GM12891 (cell line): ENCODE measurements at regions not wholly inside any gene's neighbourhood (a gene's known extent, or its start where the extent isn't known, plus 50 kb on each side); places are given as distances from the start of the nearest gene placed in this dataset.

Experiments
- PAX5 ChIP-seq: IDR thresholded peaks from 2 replicates; pipeline ENCODE4 v1.6.1; 2011; ENCODE audit warnings: low read length, moderate library complexity, mild to moderate bottlenecking; ENCODE audit not compliant: insufficient read depth, severe bottlenecking
- POLR2A ChIP-seq: IDR thresholded peaks from 2 replicates; pipeline ENCODE4 v1.6.1; 2011; ENCODE audit warnings: low read depth, low read length, control low read depth
- POLR2AphosphoS5 ChIP-seq: IDR thresholded peaks from 2 replicates; pipeline ENCODE4 v1.6.1; 2011; ENCODE audit warnings: low read depth, low read length, control low read depth
- POU2F2 ChIP-seq: IDR thresholded peaks from 2 replicates; pipeline ENCODE4 v1.6.1; 2011; ENCODE audit warnings: low read depth, mild to moderate bottlenecking, control low read depth, low read length, moderate library complexity
- TAF1 ChIP-seq: IDR thresholded peaks from 2 replicates; pipeline ENCODE4 v1.6.1; 2011; ENCODE audit warnings: low read depth, low read length, control low read depth

DNA sequence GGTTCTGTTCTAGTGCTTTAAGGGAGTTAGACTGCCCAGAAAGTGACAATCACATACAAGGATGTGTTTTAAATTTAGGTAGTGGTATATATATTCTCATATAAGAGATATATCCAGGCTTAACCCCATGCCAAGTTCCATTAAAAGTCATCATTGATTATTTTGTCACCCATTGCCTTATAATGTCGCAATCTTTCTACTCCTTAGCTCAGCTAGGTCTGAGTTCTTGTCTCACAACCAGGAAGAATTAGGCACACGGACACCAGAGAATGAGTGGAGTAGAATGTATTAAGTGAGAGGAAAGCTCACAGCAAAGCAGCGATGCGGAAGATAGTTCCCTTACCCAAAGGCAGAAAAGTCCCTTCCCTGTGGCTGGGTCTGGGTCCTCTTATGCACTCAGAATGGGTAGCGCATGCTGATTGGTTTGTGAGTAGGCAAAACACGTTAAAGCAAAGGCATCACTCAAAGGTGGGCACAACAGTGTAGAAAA, 197.2 kb upstream of the AHR start:
- TF ChIP-seq POLR2AphosphoS5 (no peak), POLR2A (no peak), TAF1 (no peak), POU2F2 (no peak), PAX5 (no peak)
